HUES64 (cell line): ENCODE measurements at regions not wholly inside any gene's neighbourhood (a gene's known extent, or its start where the extent isn't known, plus 50 kb on each side); places are given as distances from the start of the nearest gene placed in this dataset.

Source experiments
- H3K27ac ChIP-seq: 2 replicates; pipeline ENCODE4 v1.7.0; 2013; ENCODE audit warnings: low read depth, low read length, inconsistent platforms
- H3K27me3 ChIP-seq: 2 replicates; pipeline ENCODE4 v1.6.1; 2013; ENCODE audit warnings: mild to moderate bottlenecking, low read length; ENCODE audit not compliant: insufficient read depth
- H3K36me3 ChIP-seq: 2 replicates; pipeline ENCODE4 v1.6.1; 2013; ENCODE audit warnings: mild to moderate bottlenecking, low read length; ENCODE audit not compliant: insufficient read depth
- H3K4me1 ChIP-seq: 2 replicates; pipeline ENCODE4 v1.6.1; 2013; ENCODE audit warnings: mild to moderate bottlenecking, low read length, moderate library complexity; ENCODE audit not compliant: insufficient read depth
- H3K4me3 ChIP-seq: 2 replicates; pipeline ENCODE4 v1.5.1; 2013; ENCODE audit warnings: mild to moderate bottlenecking, low read length, moderate library complexity
- H3K9ac ChIP-seq: 2 replicates; pipeline ENCODE4 v1.6.1; 2013; ENCODE audit warnings: mild to moderate bottlenecking, low read depth, low read length
- H3K9me3 ChIP-seq: 2 replicates; pipeline ENCODE4 v1.6.1; 2013; ENCODE audit warnings: low read depth, low read length; ENCODE audit not compliant: insufficient read depth
- WGBS: fragments of 150-250, 120-280 bp; methylation state at CpG from one replicate; pipeline ENCODE4 v1.1.7; 2013; ENCODE audit warnings: missing lambda C conversion rate; 5-methylcytosine and 5-hydroxymethylcytosine counted together

DNA sequence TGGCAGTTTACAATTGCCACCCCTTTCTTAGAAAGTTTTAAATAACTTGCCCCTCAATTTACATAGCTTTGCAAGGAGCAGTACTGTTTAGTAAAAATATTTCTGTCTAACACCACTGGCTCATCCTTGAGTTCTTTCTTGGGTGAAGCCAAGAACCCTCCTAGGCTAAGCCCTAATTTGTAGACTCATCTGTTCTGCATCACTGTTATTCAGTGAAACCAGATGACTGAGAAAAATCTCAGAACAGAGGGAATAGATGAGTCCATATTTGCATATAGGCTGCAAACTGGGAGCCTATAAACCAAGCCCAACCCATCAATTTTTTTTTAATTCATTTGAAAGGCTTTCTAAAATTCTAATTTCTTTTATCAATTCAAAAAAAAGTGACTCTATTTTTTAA lies 161.4 kb upstream of the TFPI start:
- peaks cover 39% of the 10 kb centered on the region for H3K4me1 ChIP-seq
- no peaks in the 10 kb centered on the region for H3K27me3 ChIP-seq
- H3K9me3 ChIP-seq, result peaks cover 15% of the 10 kb centered on the region
- no peak overlapping the region for H3K4me3 ChIP-seq
- H3K27ac ChIP-seq, result no peak overlapping the region
- no peak overlapping the region for H3K9ac ChIP-seq
- H3K36me3 ChIP-seq, result peaks cover 2% of the 10 kb centered on the region; the same call in 1 of the 2 replicates

DNA sequence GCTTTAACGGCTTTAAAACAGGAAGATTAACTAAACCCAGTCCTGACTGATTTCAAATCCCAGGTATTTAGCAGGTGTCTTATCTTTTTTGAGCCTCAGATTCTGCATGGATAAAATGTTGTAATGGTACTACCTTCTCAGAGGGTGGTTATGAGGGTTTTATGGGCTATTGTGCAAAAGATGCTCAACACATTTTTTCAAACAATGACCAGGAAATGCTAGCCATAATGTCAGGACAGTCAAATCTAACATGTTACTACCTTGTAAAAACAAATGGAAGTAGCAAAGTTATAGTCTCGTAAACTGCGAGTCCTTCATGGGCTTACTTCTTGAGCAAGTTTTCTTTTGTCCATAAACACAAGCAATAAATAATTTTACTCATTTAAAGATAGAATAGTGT lies 162.1 kb upstream of the TFPI start:
- H3K9ac ChIP-seq, result no peak overlapping the region
- no peak overlapping the region for H3K27ac ChIP-seq
- H3K9me3 ChIP-seq, result peaks cover 18% of the 10 kb centered on the region
- H3K27me3 ChIP-seq, result no peaks in the 10 kb centered on the region
- peaks cover 32% of the 10 kb centered on the region for H3K4me1 ChIP-seq
- peaks cover 3% of the 10 kb centered on the region; the same call in 1 of the 2 replicates for H3K36me3 ChIP-seq
- WGBS, result 100% methylated on average over 3 of the region's 3 CpGs
- H3K4me3 ChIP-seq, result no peak overlapping the region

GRCh38 chr2:187718092-187718491 lies 163.9 kb upstream of the TFPI start:
- H3K27ac ChIP-seq, result no peak overlapping the region
- H3K9ac ChIP-seq, result no peak overlapping the region
- 90% methylated on average over 1 of the region's 1 CpG for WGBS
- H3K4me3 ChIP-seq, result no peak overlapping the region
- peaks cover 25% of the 10 kb centered on the region for H3K4me1 ChIP-seq
- peaks cover 3% of the 10 kb centered on the region; the same call in 1 of the 2 replicates for H3K36me3 ChIP-seq
- H3K27me3 ChIP-seq, result no peaks in the 10 kb centered on the region
- peaks cover 18% of the 10 kb centered on the region for H3K9me3 ChIP-seq

DNA sequence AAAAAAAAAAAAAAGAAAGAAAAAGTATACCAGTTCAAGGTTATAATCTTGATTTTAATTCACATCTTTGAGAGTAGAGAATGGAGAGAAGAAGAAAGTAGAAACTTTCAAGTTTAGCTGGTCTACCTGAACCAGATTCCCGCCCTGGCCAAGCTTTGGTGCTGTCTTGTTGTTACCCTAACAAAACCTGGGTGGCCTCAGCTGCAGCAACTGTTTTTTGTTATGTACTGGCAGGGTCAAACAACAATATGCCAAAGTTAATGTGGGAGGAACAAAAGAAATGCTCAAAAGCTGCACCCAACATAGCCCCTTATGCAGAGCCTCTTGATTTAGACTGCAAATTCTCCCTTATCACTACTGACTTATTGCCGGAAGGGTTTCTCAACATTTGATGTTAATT lies 165.3 kb upstream of the TFPI start:
- Histone ChIP-seq H3K27ac (peak overlapping the region; percentile 28; the same call in 1 of the 2 replicates), H3K36me3 (peaks cover 3% of the 10 kb centered on the region; the same call in 1 of the 2 replicates), H3K27me3 (no peaks in the 10 kb centered on the region), H3K9me3 (peaks cover 17% of the 10 kb centered on the region), H3K4me1 (peaks cover 22% of the 10 kb centered on the region), H3K4me3 (no peak overlapping the region), H3K9ac (no peak overlapping the region)
- 86% methylated on average over 2 of the region's 2 CpGs for WGBS

DNA sequence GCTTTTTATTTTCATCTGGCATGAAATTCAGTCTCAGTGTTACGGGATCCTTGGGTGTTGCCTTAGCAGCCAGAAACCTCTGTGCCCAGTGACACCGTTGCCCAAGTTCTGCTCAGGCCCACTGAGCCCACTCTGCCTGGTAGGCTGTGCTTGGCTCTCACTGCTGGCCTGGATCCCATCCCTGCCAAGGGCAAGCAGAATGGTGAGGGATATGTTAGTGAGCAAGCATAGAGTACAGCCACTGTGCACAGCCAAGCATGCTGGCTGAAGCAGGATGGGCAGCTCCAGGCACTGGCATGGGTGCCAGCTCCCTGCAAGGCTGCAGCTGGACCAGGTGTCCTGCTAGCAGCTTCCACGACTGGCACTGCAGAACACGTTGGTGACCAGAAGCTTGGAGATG lies 194.7 kb upstream of the TFPI start:
- Histone ChIP-seq H3K36me3 (no peaks in the 10 kb centered on the region), H3K9me3 (no peaks in the 10 kb centered on the region), H3K9ac (no peak overlapping the region), H3K4me3 (no peak overlapping the region), H3K27me3 (no peaks in the 10 kb centered on the region), H3K27ac (no peak overlapping the region), H3K4me1 (no peaks in the 10 kb centered on the region)
- 92% methylated on average over 4 of the region's 4 CpGs for WGBS

DNA sequence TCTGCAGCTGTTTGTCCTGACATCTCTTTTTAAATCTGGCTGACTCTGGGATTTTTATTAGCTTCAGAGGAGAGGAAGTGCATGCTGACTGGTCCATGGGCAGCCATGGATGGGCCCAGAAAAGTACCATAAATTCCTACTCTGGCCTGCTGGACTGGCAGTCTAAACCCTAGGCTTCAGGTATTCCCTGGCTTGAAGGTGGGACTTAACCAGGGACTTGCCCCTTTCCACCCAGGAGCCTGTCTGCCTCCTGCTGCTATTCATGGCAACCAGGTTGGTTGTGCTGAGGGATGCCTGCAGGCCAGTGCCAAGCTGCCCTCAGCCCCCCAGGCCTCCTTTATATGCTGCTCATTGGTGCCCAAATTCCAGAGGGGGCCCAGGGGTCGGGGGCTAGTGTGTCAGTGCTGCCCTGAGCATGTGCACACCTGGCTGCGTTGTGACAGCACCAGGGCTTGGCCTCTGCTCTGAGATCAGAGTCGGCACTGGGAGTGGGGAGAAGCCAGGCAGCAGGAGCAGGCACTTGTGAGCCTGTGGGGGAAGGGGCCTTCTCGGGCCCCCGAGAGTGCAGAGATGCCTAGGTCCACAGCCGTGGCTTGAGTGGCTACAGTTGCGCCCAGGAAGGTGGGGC lies 195.7 kb upstream of the TFPI start:
- H3K27ac ChIP-seq, result no peak overlapping the region
- H3K27me3 ChIP-seq, result no peaks in the 10 kb centered on the region
- no peaks in the 10 kb centered on the region for H3K36me3 ChIP-seq
- H3K4me1 ChIP-seq, result no peaks in the 10 kb centered on the region
- H3K9ac ChIP-seq, result no peak overlapping the region
- 95% methylated on average over 7 of the region's 7 CpGs for WGBS
- H3K9me3 ChIP-seq, result no peaks in the 10 kb centered on the region
- no peak overlapping the region for H3K4me3 ChIP-seq

DNA sequence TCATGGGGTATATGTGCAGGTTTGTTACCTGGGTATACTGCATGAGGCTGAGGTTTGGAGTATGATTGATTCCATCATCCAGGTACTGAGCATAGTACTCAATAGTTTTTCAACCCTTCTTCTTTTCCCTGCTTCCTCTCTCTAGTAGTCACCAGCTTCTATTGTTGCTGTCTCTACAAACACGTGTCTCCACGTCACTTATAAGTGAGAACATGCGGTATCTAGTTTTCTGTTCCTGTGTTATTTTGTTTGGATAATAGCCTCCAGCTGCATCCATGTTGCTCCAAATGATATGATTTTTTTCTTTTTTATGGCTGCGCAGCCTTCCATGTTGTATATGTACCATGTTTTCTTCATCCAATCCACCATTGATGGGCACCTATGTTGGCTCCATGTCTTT lies 214.8 kb upstream of the TFPI start:
- no peak overlapping the region for H3K27ac ChIP-seq
- 98% methylated on average over 4 of the region's 4 CpGs for WGBS

DNA sequence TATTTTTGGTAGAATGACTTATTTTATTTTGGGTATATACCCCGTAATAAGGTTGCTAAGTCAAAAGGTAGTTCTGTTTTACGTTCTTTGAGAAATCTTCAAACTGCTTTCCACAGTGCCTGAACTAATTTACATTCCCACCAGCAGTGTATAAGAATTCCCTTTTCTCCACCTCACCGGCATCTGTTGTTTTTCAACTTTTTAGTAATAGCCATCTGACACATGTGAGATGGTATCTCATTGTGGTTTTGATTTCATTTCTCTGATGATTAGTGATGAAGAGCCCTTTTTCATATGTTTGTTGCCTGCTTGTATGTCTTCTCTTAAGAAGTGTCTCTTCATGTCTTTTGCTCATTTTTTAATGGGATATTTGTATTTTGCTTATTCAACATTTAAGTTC lies 215.2 kb upstream of the TFPI start:
- Histone ChIP-seq H3K4me1 (0 out of 2 replicates have a peak, but pooled peaks cover 3% of the 10 kb centered on the region), H3K27ac (no peak overlapping the region), H3K27me3 (no peaks in the 10 kb centered on the region), H3K9me3 (no peaks in the 10 kb centered on the region), H3K9ac (no peak overlapping the region), H3K4me3 (no peak overlapping the region), H3K36me3 (no peaks in the 10 kb centered on the region)
- WGBS, result 94% methylated on average over 3 of the region's 3 CpGs

More for the DNA sequence above, 214.8 kb upstream of the TFPI start:
- Histone ChIP-seq H3K4me3 (no peak overlapping the region), H3K9me3 (no peaks in the 10 kb centered on the region), H3K36me3 (no peaks in the 10 kb centered on the region), H3K27me3 (no peaks in the 10 kb centered on the region), H3K4me1 (0 out of 2 replicates have a peak, but pooled peaks cover under 1% of the 10 kb centered on the region), H3K9ac (no peak overlapping the region)

- Histone ChIP-seq H3K9ac (no peak overlapping the region), H3K9me3 (no peaks in the 10 kb centered on the region), H3K27me3 (no peaks in the 10 kb centered on the region), H3K27ac (no peak overlapping the region), H3K4me1 (peaks cover 10% of the 10 kb centered on the region), H3K36me3 (no peaks in the 10 kb centered on the region), H3K4me3 (no peak overlapping the region)
- WGBS, result 93% methylated on average over 1 of the region's 1 CpG
These were observed 220.4 kb upstream of the TFPI start for GRCh38 chr2:187774551-187775071.

GRCh38 chr2:187775196-187775595 lies 221.0 kb upstream of the TFPI start:
- Histone ChIP-seq H3K9ac (no peak overlapping the region), H3K27ac (no peak overlapping the region), H3K9me3 (no peaks in the 10 kb centered on the region), H3K4me3 (no peak overlapping the region), H3K27me3 (no peaks in the 10 kb centered on the region), H3K4me1 (peaks cover 10% of the 10 kb centered on the region), H3K36me3 (no peaks in the 10 kb centered on the region)
- 90% methylated on average over 2 of the region's 2 CpGs for WGBS

- Histone ChIP-seq H3K4me3 (no peak overlapping the region), H3K9ac (no peak overlapping the region), H3K4me1 (peaks cover 10% of the 10 kb centered on the region), H3K9me3 (no peaks in the 10 kb centered on the region), H3K27ac (no peak overlapping the region), H3K27me3 (no peaks in the 10 kb centered on the region), H3K36me3 (no peaks in the 10 kb centered on the region)
- WGBS, result 80% methylated on average over 1 of the region's 1 CpG
These were observed 221.4 kb upstream of the TFPI start for GRCh38 chr2:187775651-187776050.

DNA sequence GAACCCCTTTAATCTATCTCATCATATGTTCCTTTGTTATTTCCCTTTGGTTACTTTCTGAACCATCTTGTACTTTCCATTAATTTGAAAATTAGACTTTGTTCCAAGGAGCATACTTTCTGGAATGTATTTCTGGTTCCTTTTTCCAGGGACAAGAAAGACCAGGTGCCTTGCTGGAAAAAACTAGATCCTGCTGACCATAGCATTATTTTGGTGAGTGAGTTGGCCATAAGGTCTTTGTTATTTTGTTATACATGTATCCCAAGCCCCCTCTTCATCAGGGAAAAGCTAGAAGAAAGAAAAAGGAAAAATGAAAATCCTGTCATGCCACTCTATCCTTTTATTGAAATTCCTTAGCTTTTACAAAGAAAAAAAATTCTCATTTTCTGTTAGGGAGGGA lies 228.1 kb upstream of the TFPI start:
- Histone ChIP-seq H3K4me1 (peaks cover 6% of the 10 kb centered on the region), H3K9ac (no peak overlapping the region), H3K27ac (no peak overlapping the region), H3K4me3 (no peak overlapping the region), H3K9me3 (no peaks in the 10 kb centered on the region), H3K36me3 (no peaks in the 10 kb centered on the region), H3K27me3 (no peaks in the 10 kb centered on the region)
